Fibroblast of lung (primary cell): ENCODE measurements at regions not wholly inside any gene's neighbourhood (a gene's known extent, or its start where the extent isn't known, plus 50 kb on each side); places are given as distances from the start of the nearest gene placed in this dataset.

ENCODE experiments used
- DNase-seq, 2 donors: peaks; one replicate each; pipeline versions ENCODE4 v3.0.0 to v3.0.0-alpha.2; 2010; ENCODE audit warnings: low read depth in 2 of 2
- H2AFZ ChIP-seq: 2 replicates; pipeline ENCODE4 v1.5.1; 2012; ENCODE audit warnings: low read length, control low read depth, inconsistent platforms
- H3K27ac ChIP-seq: 2 replicates; pipeline ENCODE4 v1.5.1; 2011; ENCODE audit warnings: low read length, control low read depth; ENCODE audit not compliant: insufficient read depth
- H3K27me3 ChIP-seq: 2 replicates; pipeline ENCODE4 v1.5.1; 2011; ENCODE audit warnings: mild to moderate bottlenecking, low read length; ENCODE audit not compliant: control insufficient read depth, insufficient read depth
- H3K36me3 ChIP-seq: 2 replicates; pipeline ENCODE4 v1.5.1; 2011; ENCODE audit warnings: low read length; ENCODE audit not compliant: control insufficient read depth, insufficient read depth
- H3K4me1 ChIP-seq: 2 replicates; pipeline ENCODE4 v1.5.1; 2011; ENCODE audit warnings: low read length; ENCODE audit not compliant: control insufficient read depth, insufficient read depth; ENCODE audit errors: extremely low read depth
- H3K4me2 ChIP-seq: 2 replicates; pipeline ENCODE4 v1.5.1; 2011; ENCODE audit warnings: low read length, control low read depth; ENCODE audit not compliant: insufficient read depth; ENCODE audit errors: extremely low read depth
- H3K4me3 ChIP-seq, 4 experiments: fragments of 200-600 bp in 1 of 4; sonication (generic) in 1 of 4; replicated peaks in 1 of 4; 2 replicates each; pipeline ENCODE4 v1.5.1; 2011 to 2016; ENCODE audit warnings: low read length in 4 of 4, low read depth in 3 of 4, mild to moderate bottlenecking in 3 of 4, control low read depth in 2 of 4, inconsistent platforms in 1 of 4, mixed read lengths in 1 of 4; ENCODE audit not compliant: insufficient read depth in 1 of 4; ENCODE audit errors: control extremely low read depth in 1 of 4
- H3K79me2 ChIP-seq: 2 replicates; pipeline ENCODE4 v1.5.1; 2012; ENCODE audit warnings: mild to moderate bottlenecking, low read length, inconsistent platforms; ENCODE audit not compliant: control insufficient read depth, insufficient read depth
- H3K9ac ChIP-seq: 2 replicates; pipeline ENCODE4 v1.5.1; 2011; ENCODE audit warnings: mild to moderate bottlenecking, low read length, control low read depth; ENCODE audit not compliant: insufficient read depth
- H3K9me3 ChIP-seq: 2 replicates; pipeline ENCODE4 v1.5.1; 2012; ENCODE audit warnings: low read depth, low read length; ENCODE audit not compliant: control insufficient read depth, insufficient read depth
- H4K20me1 ChIP-seq: 2 replicates; pipeline ENCODE4 v1.5.1; 2011; ENCODE audit warnings: low read length; ENCODE audit not compliant: control insufficient read depth, insufficient read depth; ENCODE audit errors: extremely low read depth
- EZH2 ChIP-seq: IDR thresholded peaks from 2 replicates; pipeline ENCODE4 v1.5.1; 2012; ENCODE audit warnings: low read length, control low read depth, mild to moderate bottlenecking; ENCODE audit errors: missing control alignments
- TF ChIP-seq, protein P1 (sequence below), 2 donors: IDR thresholded peaks in 1 of 2; conservative IDR thresholded peaks in 1 of 2; 1 replicate in 1 of 2; 2 replicates in 1 of 2; pipeline ENCODE4 v1.5.1; 2011 to 2012; ENCODE audit warnings: low read length in 2 of 2, control low read depth in 1 of 2, inconsistent platforms in 1 of 2, low read depth in 1 of 2, mild to moderate bottlenecking in 1 of 2

GRCh38 chr2:122357998-122358397 lies 602.5 kb downstream of the TSN start:
- Histone ChIP-seq H3K9ac (no peak overlapping the region), H3K4me1 (no peaks in the 10 kb centered on the region)
- DNase-seq: no peak

GRCh38 chr2:122358729-122359128 lies 603.3 kb downstream of the TSN start:
- DNase-seq: no peak
- no peaks in the 10 kb centered on the region for H3K79me2 ChIP-seq
- H3K36me3 ChIP-seq: no peaks in the 10 kb centered on the region
- no peak overlapping the region for H3K9ac ChIP-seq
- no peak overlapping the region for H3K4me2 ChIP-seq
- TF ChIP-seq, protein P1, sequence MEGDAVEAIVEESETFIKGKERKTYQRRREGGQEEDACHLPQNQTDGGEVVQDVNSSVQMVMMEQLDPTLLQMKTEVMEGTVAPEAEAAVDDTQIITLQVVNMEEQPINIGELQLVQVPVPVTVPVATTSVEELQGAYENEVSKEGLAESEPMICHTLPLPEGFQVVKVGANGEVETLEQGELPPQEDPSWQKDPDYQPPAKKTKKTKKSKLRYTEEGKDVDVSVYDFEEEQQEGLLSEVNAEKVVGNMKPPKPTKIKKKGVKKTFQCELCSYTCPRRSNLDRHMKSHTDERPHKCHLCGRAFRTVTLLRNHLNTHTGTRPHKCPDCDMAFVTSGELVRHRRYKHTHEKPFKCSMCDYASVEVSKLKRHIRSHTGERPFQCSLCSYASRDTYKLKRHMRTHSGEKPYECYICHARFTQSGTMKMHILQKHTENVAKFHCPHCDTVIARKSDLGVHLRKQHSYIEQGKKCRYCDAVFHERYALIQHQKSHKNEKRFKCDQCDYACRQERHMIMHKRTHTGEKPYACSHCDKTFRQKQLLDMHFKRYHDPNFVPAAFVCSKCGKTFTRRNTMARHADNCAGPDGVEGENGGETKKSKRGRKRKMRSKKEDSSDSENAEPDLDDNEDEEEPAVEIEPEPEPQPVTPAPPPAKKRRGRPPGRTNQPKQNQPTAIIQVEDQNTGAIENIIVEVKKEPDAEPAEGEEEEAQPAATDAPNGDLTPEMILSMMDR (conservative IDR thresholded peaks at IDR 0.05 in 1 of 2, IDR thresholded peaks at IDR 0.05 in 1 of 2; ENCODE audit: low read depth in 1 of 2, low read length in 2 of 2): no peak
- TF ChIP-seq EZH2: no peak
- no peak overlapping the region for H2AFZ ChIP-seq
- H3K4me1 ChIP-seq: no peaks in the 10 kb centered on the region
- H4K20me1 ChIP-seq: no peaks in the 10 kb centered on the region
- no peaks in the 10 kb centered on the region for H3K27me3 ChIP-seq
- H3K9me3 ChIP-seq: no peaks in the 10 kb centered on the region
- H3K27ac ChIP-seq: no peak overlapping the region
- no peak overlapping the region for H3K4me3 ChIP-seq

More at GRCh38 chr2:122357998-122358397, 602.5 kb downstream of the TSN start:
- Histone ChIP-seq H3K4me3 (no peak overlapping the region), H3K79me2 (no peaks in the 10 kb centered on the region), H2AFZ (no peak overlapping the region), H4K20me1 (no peaks in the 10 kb centered on the region), H3K27ac (no peak overlapping the region), H3K27me3 (no peaks in the 10 kb centered on the region), H3K9me3 (no peaks in the 10 kb centered on the region), H3K4me2 (no peak overlapping the region), H3K36me3 (no peaks in the 10 kb centered on the region)
- TF ChIP-seq, protein P1 (conservative IDR thresholded peaks at IDR 0.05 in 1 of 2, IDR thresholded peaks at IDR 0.05 in 1 of 2; ENCODE audit: low read depth in 1 of 2, low read length in 2 of 2): no peak
- no peak for TF ChIP-seq EZH2

DNA sequence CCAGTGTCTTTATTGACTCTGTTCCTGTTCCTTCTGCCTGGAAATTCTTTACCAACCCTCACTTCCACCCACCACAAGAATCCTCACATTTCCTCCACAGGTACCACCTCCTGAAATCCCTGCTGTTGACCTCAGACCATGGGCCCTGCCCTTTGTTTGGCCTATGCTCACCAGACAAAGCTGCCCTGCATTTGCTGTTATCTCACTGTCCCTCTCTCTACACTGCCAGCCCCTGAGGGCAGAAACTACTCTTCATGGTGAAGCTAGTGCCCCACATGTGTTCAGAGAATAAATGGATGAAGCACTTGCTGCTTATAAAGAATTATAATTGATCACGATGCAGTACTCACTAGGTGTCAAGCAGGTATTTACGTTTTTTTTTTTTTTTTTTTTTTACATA lies 608.4 kb downstream of the TSN start:
- Histone ChIP-seq H2AFZ (no peak overlapping the region), H3K79me2 (no peaks in the 10 kb centered on the region), H4K20me1 (no peaks in the 10 kb centered on the region), H3K27ac (no peak overlapping the region), H3K4me2 (no peak overlapping the region), H3K36me3 (no peaks in the 10 kb centered on the region), H3K9ac (no peak overlapping the region), H3K9me3 (no peaks in the 10 kb centered on the region), H3K27me3 (no peaks in the 10 kb centered on the region), H3K4me3 (no peak overlapping the region), H3K4me1 (no peaks in the 10 kb centered on the region)
- no peak for DNase-seq
- TF ChIP-seq, protein P1 (conservative IDR thresholded peaks at IDR 0.05 in 1 of 2, IDR thresholded peaks at IDR 0.05 in 1 of 2; ENCODE audit: low read depth in 1 of 2, low read length in 2 of 2): no peak
- no peak for TF ChIP-seq EZH2
